HCT116 (cell line): ENCODE measurements at regions not wholly inside any gene's neighbourhood (a gene's known extent, or its start where the extent isn't known, plus 50 kb on each side); places are given as distances from the start of the nearest gene placed in this dataset.

Experiments
- ATAC-seq: fragments of 200-7000 bp; cut with Tn5 transposase; 2 replicates; pipeline ENCODE4 v1.9.1; 2020; ENCODE audit warnings: mild to moderate bottlenecking, moderate library complexity
- BruUV-seq: library from RNA; stranded (reverse); fragments of 400-500 nt; replicated peaks from 2 replicates; lab custom pipeline; 2021; lab: Mats Ljungman, UMichigan
- CTCF ChIA-PET: fragments of 300-600 bp; sonication (Branson Sonifier 250); formaldehyde crosslinking; loops from one replicate; lab custom pipeline; 2021; ENCODE audit warnings: antibody characterized with exemption; lab: Charles Lee
- POLR2A ChIA-PET: fragments of 300-600, 350-600 bp; sonication (Branson Sonifier 250); formaldehyde crosslinking; loops from one replicate; lab custom pipeline; 2021; ENCODE audit warnings: antibody characterized with exemption; lab: Charles Lee
- RAD21 ChIA-PET, 2 experiments: fragments of 300-600 bp; sonication (Branson Sonifier 250); formaldehyde crosslinking; loops; one replicate each; lab custom pipeline; 2023; ENCODE audit warnings: low total read pairs in 2 of 2; ENCODE audit not compliant: uncharacterized antibody in 2 of 2, unreplicated experiment in 2 of 2, low non-redundant PET in 1 of 2; lab: Charles Lee
- DNase-seq: peaks from one replicate; pipeline ENCODE4 v3.0.0-alpha.2; 2010; ENCODE audit warnings: low read depth, low spot score
- H2AFZ ChIP-seq: fragments of 200-600 bp; shearing (Covaris generic), sonication (generic); 2 replicates; pipeline ENCODE4 v1.6.1; 2017; ENCODE audit warnings: low read depth, mixed run types, mixed read lengths, antibody characterized with exemption, low read length; ENCODE audit not compliant: poor library complexity, severe bottlenecking
- H3K27ac ChIP-seq: 2 replicates; pipeline ENCODE4 v1.5.1; 2012; ENCODE audit warnings: low read depth, low read length
- H3K27me3 ChIP-seq: fragments of 200-600 bp; sonication (generic); 2 replicates; pipeline ENCODE4 v1.6.1; 2016; ENCODE audit warnings: mixed run types, low read length, mixed read lengths; ENCODE audit not compliant: insufficient read depth
- H3K36me3 ChIP-seq, 2 experiments: fragments of 200-500 bp in 1 of 2; fragments of 200-600 bp in 1 of 2; sonication (Bioruptor generic) in 1 of 2; sonication (generic) in 1 of 2; 2 replicates each; pipeline versions ENCODE4 v1.5.1 to v1.6.1; 2014 to 2016; ENCODE audit warnings: low read length in 2 of 2, inconsistent platforms in 1 of 2, mixed read lengths in 1 of 2, mixed run types in 1 of 2; ENCODE audit not compliant: insufficient read depth in 2 of 2, control insufficient read depth in 1 of 2
- H3K4me1 ChIP-seq, 2 experiments: fragments of 200-600 bp in 1 of 2; sonication (generic) in 1 of 2; 2 replicates each; pipeline versions ENCODE4 v1.5.1 to v1.6.1; 2012 to 2017; ENCODE audit warnings: low read length in 2 of 2, inconsistent platforms in 1 of 2, mild to moderate bottlenecking in 1 of 2, mixed read lengths in 1 of 2, mixed run types in 1 of 2, moderate library complexity in 1 of 2; ENCODE audit not compliant: insufficient read depth in 2 of 2, control insufficient read depth in 1 of 2
- H3K4me2 ChIP-seq: fragments of 200-600 bp; sonication (generic); 2 replicates; pipeline ENCODE4 v1.6.1; 2017; ENCODE audit warnings: mixed run types, low read length, mixed read lengths
- H3K4me3 ChIP-seq, 2 experiments: fragments of 200-600 bp in 1 of 2; sonication (generic) in 1 of 2; replicated peaks in 1 of 2; 2 replicates each; pipeline ENCODE4 v1.5.1; 2011 to 2016; ENCODE audit warnings: low read length in 2 of 2, control low read depth in 1 of 2, low read depth in 1 of 2, mild to moderate bottlenecking in 1 of 2, mixed read lengths in 1 of 2, mixed run types in 1 of 2
- H3K79me2 ChIP-seq: fragments of 200-600 bp; sonication (generic); 2 replicates; pipeline ENCODE4 v1.6.1; 2017; ENCODE audit warnings: mild to moderate bottlenecking, mixed run types, low read length, moderate library complexity, mixed read lengths; ENCODE audit not compliant: insufficient read depth
- H3K9ac ChIP-seq: fragments of 200-600 bp; sonication (generic); 2 replicates; pipeline ENCODE4 v1.6.1; 2016; ENCODE audit warnings: low read length, mixed read lengths
- H3K9me2 ChIP-seq: fragments of 200-600 bp; sonication (generic), shearing (Covaris generic); 2 replicates; pipeline ENCODE4 v1.6.1; 2017; ENCODE audit warnings: mixed run types, mild to moderate bottlenecking, moderate library complexity; ENCODE audit not compliant: insufficient read depth
- H3K9me3 ChIP-seq, 2 experiments: fragments of 200-500 bp in 1 of 2; fragments of 200-600 bp in 1 of 2; sonication (Bioruptor generic) in 1 of 2; sonication (generic) in 1 of 2; 2 replicates each; pipeline ENCODE4 v1.6.1; 2014 to 2017; ENCODE audit warnings: low read length in 2 of 2, mixed read lengths in 2 of 2, inconsistent platforms in 1 of 2, low read depth in 1 of 2, mild to moderate bottlenecking in 1 of 2, mixed run types in 1 of 2, moderate library complexity in 1 of 2; ENCODE audit not compliant: control insufficient read depth in 1 of 2, insufficient read depth in 1 of 2
- H4K20me1 ChIP-seq: fragments of 200-600 bp; sonication (generic), shearing (Covaris generic); 2 replicates; pipeline ENCODE4 v1.6.1; 2017; ENCODE audit warnings: mixed run types, mild to moderate bottlenecking, moderate library complexity; ENCODE audit not compliant: insufficient read depth
- CBX3 ChIP-seq: IDR thresholded peaks from 2 replicates; pipeline ENCODE4 v1.6.1; 2012; ENCODE audit warnings: low read depth
- EZH2 ChIP-seq: fragments of 200-600 bp; sonication (generic); IDR thresholded peaks from 2 replicates; pipeline ENCODE4 v1.6.1; 2017; ENCODE audit warnings: antibody characterized with exemption, mixed run types
- FOSL1 ChIP-seq: IDR thresholded peaks from 2 replicates; pipeline ENCODE4 v1.6.1; 2012; ENCODE audit warnings: low read depth
- JUND ChIP-seq: IDR thresholded peaks from 2 replicates; pipeline ENCODE4 v1.6.1; 2012
- SIN3A ChIP-seq: IDR thresholded peaks from 2 replicates; pipeline ENCODE4 v1.6.1; 2012; ENCODE audit warnings: low read depth
- ZFX ChIP-seq: fragments of 450-650 bp; IDR thresholded peaks from 2 replicates; pipeline ENCODE4 v1.6.1; 2017
- intact Hi-C: fragments of 100-400 bp; cut with micrococcal nuclease; formaldehyde crosslinking; loops from 2 replicates; pipeline ENCODE4 v1.10.0; 2022
- TF ChIP-seq, protein P1 (sequence below), 3 experiments: fragments of 200-600 bp in 1 of 3; sonication (generic) in 1 of 3; IDR thresholded peaks in 2 of 3; conservative IDR thresholded peaks in 1 of 3; 2 replicates each; pipeline ENCODE4 v1.5.1; 2012 to 2017; ENCODE audit warnings: low read depth in 2 of 3, low read length in 2 of 3, antibody characterized with exemption in 1 of 3, borderline replicate concordance in 1 of 3, control low read depth in 1 of 3, mild to moderate bottlenecking in 1 of 3, mixed read lengths in 1 of 3, mixed run types in 1 of 3, moderate library complexity in 1 of 3; ENCODE audit not compliant: insufficient read depth in 1 of 3
- TF ChIP-seq, protein P2 (sequence below): IDR thresholded peaks from 2 replicates; pipeline ENCODE4 v1.6.1; 2011; ENCODE audit warnings: mild to moderate bottlenecking, low read length, moderate library complexity; ENCODE audit not compliant: insufficient replicate concordance; ENCODE audit errors: extremely low read depth

DNA sequence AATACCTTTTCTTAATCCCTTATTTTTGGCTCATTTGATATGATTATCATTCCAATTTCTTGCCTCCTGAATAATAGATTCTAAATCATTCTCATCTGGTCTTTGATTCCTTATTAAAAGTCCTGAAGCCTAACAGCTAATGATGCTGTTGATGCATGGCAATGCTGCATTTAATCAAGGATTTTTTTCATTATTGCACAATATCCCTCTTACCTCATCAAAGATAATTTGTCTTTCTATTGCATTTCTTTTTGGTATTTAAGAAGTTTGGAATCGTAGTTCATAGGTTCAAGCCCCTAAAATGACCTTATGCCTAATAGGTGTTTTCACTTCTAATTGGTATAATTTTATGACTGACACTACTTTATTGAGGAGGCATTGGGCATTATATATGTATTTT, 648.2 kb upstream of the STXBP6 start:
- ATAC-seq = no peak

More for the DNA sequence above, 648.2 kb upstream of the STXBP6 start:
- intact Hi-C loops = no loop called here
- H3K4me1 ChIP-seq = no peaks in the 10 kb centered on the region
- no peaks in the 10 kb centered on the region for H3K27me3 ChIP-seq
- ChIA-PET CTCF (no interaction called here), RAD21 (no interaction called here), POLR2A (no interaction called here)
- no TSS peak for BruUV-seq
- no peaks in the 10 kb centered on the region for H3K36me3 ChIP-seq
- no peak for DNase-seq
- peaks cover 27 to 37% of the 10 kb centered on the region in 2 experiments; a peak in 2 of 4 replicates for H3K9me3 ChIP-seq
- H3K4me2 ChIP-seq = no peak overlapping the region
- no peaks in the 10 kb centered on the region for H4K20me1 ChIP-seq
- H3K4me3 ChIP-seq = no peak overlapping the region
- no peak overlapping the region for H2AFZ ChIP-seq
- no peaks in the 10 kb centered on the region for H3K9me2 ChIP-seq
- H3K27ac ChIP-seq = no peak overlapping the region
- no peak overlapping the region for H3K9ac ChIP-seq
- no peaks in the 10 kb centered on the region for H3K79me2 ChIP-seq
- TF ChIP-seq SIN3A (no peak), FOSL1 (no peak), ZFX (no peak), JUND (no peak), CBX3 (no peak), EZH2 (no peak)
- TF ChIP-seq, protein P1, sequence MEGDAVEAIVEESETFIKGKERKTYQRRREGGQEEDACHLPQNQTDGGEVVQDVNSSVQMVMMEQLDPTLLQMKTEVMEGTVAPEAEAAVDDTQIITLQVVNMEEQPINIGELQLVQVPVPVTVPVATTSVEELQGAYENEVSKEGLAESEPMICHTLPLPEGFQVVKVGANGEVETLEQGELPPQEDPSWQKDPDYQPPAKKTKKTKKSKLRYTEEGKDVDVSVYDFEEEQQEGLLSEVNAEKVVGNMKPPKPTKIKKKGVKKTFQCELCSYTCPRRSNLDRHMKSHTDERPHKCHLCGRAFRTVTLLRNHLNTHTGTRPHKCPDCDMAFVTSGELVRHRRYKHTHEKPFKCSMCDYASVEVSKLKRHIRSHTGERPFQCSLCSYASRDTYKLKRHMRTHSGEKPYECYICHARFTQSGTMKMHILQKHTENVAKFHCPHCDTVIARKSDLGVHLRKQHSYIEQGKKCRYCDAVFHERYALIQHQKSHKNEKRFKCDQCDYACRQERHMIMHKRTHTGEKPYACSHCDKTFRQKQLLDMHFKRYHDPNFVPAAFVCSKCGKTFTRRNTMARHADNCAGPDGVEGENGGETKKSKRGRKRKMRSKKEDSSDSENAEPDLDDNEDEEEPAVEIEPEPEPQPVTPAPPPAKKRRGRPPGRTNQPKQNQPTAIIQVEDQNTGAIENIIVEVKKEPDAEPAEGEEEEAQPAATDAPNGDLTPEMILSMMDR (IDR thresholded peaks at IDR 0.05 in 2 of 3, conservative IDR thresholded peaks at IDR 0.05 in 1 of 3; ENCODE audit: borderline replicate concordance in 1 of 3, insufficient read depth in 1 of 3, low read depth in 2 of 3, low read length in 2 of 3) = no peak
- TF ChIP-seq, protein P2, sequence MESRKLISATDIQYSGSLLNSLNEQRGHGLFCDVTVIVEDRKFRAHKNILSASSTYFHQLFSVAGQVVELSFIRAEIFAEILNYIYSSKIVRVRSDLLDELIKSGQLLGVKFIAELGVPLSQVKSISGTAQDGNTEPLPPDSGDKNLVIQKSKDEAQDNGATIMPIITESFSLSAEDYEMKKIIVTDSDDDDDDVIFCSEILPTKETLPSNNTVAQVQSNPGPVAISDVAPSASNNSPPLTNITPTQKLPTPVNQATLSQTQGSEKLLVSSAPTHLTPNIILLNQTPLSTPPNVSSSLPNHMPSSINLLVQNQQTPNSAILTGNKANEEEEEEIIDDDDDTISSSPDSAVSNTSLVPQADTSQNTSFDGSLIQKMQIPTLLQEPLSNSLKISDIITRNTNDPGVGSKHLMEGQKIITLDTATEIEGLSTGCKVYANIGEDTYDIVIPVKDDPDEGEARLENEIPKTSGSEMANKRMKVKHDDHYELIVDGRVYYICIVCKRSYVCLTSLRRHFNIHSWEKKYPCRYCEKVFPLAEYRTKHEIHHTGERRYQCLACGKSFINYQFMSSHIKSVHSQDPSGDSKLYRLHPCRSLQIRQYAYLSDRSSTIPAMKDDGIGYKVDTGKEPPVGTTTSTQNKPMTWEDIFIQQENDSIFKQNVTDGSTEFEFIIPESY = no peak
- TF ChIP-seq, all 23 proteins: peak for 0
